ENCODE measurements at regions not wholly inside any gene's neighbourhood (a gene's known extent, or its start where the extent isn't known, plus 50 kb on each side); places are given as distances from the start of the nearest gene placed in this dataset.

- ATAC-seq (peak; percentile 60), DNase-seq (no peak)
- Mint-ChIP-seq H3K27me3 (no peaks in the 10 kb centered on the region), H3K4me1 (peaks cover 4% of the 10 kb centered on the region), H3K27ac (no peak overlapping the region), H3K4me3 (no peak overlapping the region), H3K9me3 (peaks cover 0 to 4% of the 10 kb centered on the region in 2 donors)
Observed at GRCh38 chr3:5298453-5298852, 110.9 kb downstream of the EDEM1 start.

GRCh38 chr3:5299161-5299560, 111.7 kb downstream of the EDEM1 start:
- no peak for DNase-seq
- H3K4me1 Mint-ChIP-seq = peaks cover 4% of the 10 kb centered on the region
- no peaks in the 10 kb centered on the region for H3K27me3 Mint-ChIP-seq
- H3K9me3 Mint-ChIP-seq = peaks cover 0 to 4% of the 10 kb centered on the region in 2 donors
- ATAC-seq = no peak
- H3K4me3 Mint-ChIP-seq = no peak overlapping the region
- no peak overlapping the region for H3K27ac Mint-ChIP-seq

GRCh38 chr3:5300638-5301037, 113.1 kb downstream of the EDEM1 start:
- Mint-ChIP-seq H3K9me3 (peaks cover 0 to 4% of the 10 kb centered on the region in 2 donors), H3K4me1 (peaks cover 9% of the 10 kb centered on the region), H3K27ac (no peak overlapping the region), H3K4me3 (no peak overlapping the region), H3K27me3 (peaks cover 6% of the 10 kb centered on the region)
- no peak for DNase-seq
- no peak for ATAC-seq

GRCh38 chr3:5301651-5302297, 114.3 kb downstream of the EDEM1 start:
- H3K4me3 Mint-ChIP-seq = no peak overlapping the region
- peaks cover 9% of the 10 kb centered on the region for H3K4me1 Mint-ChIP-seq
- no peaks in the 10 kb centered on the region for H3K9me3 Mint-ChIP-seq
- peaks cover 6% of the 10 kb centered on the region for H3K27me3 Mint-ChIP-seq
- no peak overlapping the region for H3K27ac Mint-ChIP-seq
- no peak for DNase-seq
- no peak for ATAC-seq

- DNase-seq (no peak), ATAC-seq (peak; percentile 34)
- Mint-ChIP-seq H3K27me3 (peaks cover 6% of the 10 kb centered on the region), H3K4me1 (peaks cover 9% of the 10 kb centered on the region), H3K27ac (no peak overlapping the region), H3K4me3 (no peak overlapping the region), H3K9me3 (no peaks in the 10 kb centered on the region)
Observed at GRCh38 chr3:5302661-5303060, 115.2 kb downstream of the EDEM1 start.

GRCh38 chr3:5304188-5304587, 116.7 kb downstream of the EDEM1 start:
- H3K4me1 Mint-ChIP-seq = peaks cover 5% of the 10 kb centered on the region
- peaks cover 6% of the 10 kb centered on the region for H3K27me3 Mint-ChIP-seq
- no peak for DNase-seq
- no peak overlapping the region for H3K4me3 Mint-ChIP-seq
- no peaks in the 10 kb centered on the region for H3K9me3 Mint-ChIP-seq
- H3K27ac Mint-ChIP-seq = no peak overlapping the region
- ATAC-seq = no peak

GRCh38 chr3:5304789-5305683, 117.5 kb downstream of the EDEM1 start:
- H3K9me3 Mint-ChIP-seq = no peaks in the 10 kb centered on the region
- no peak overlapping the region for H3K27ac Mint-ChIP-seq
- peaks cover 5% of the 10 kb centered on the region for H3K4me1 Mint-ChIP-seq
- peak; percentile 36 to 38 for DNase-seq
- H3K4me3 Mint-ChIP-seq = no peak overlapping the region
- peak; percentile 74 for ATAC-seq
- peaks cover 6% of the 10 kb centered on the region for H3K27me3 Mint-ChIP-seq

GRCh38 chr3:5305684-5305989, 118.1 kb downstream of the EDEM1 start:
- H3K27ac Mint-ChIP-seq = no peak overlapping the region
- no peaks in the 10 kb centered on the region for H3K9me3 Mint-ChIP-seq
- H3K27me3 Mint-ChIP-seq = peaks cover 6% of the 10 kb centered on the region
- H3K4me3 Mint-ChIP-seq = no peak overlapping the region
- no peak for ATAC-seq
- no peak for DNase-seq
- H3K4me1 Mint-ChIP-seq = peaks cover 5% of the 10 kb centered on the region

- Mint-ChIP-seq H3K27me3 (peaks cover 6% of the 10 kb centered on the region), H3K4me3 (no peak overlapping the region), H3K27ac (no peak overlapping the region), H3K4me1 (peaks cover 5% of the 10 kb centered on the region), H3K9me3 (no peaks in the 10 kb centered on the region)
- DNase-seq (no peak), ATAC-seq (no peak)
Observed at GRCh38 chr3:5309171-5309570, 121.7 kb downstream of the EDEM1 start.

GRCh38 chr3:5309602-5310001, 122.1 kb downstream of the EDEM1 start:
- ATAC-seq (no peak), DNase-seq (no peak)
- H3K27me3 Mint-ChIP-seq = peaks cover 6% of the 10 kb centered on the region
- no peak overlapping the region for H3K27ac Mint-ChIP-seq
- peaks cover 5% of the 10 kb centered on the region for H3K4me1 Mint-ChIP-seq
- no peaks in the 10 kb centered on the region for H3K9me3 Mint-ChIP-seq
- H3K4me3 Mint-ChIP-seq = no peak overlapping the region

GRCh38 chr3:5310509-5310908, 123.0 kb downstream of the EDEM1 start:
- Mint-ChIP-seq H3K4me3 (no peak overlapping the region), H3K9me3 (no peaks in the 10 kb centered on the region), H3K4me1 (peaks cover under 1% of the 10 kb centered on the region), H3K27ac (no peak overlapping the region), H3K27me3 (no peaks in the 10 kb centered on the region)
- no peak for ATAC-seq
- no peak for DNase-seq

GRCh38 chr3:5312290-5312689, 124.8 kb downstream of the EDEM1 start:
- Mint-ChIP-seq H3K9me3 (no peaks in the 10 kb centered on the region), H3K4me1 (no peaks in the 10 kb centered on the region), H3K4me3 (no peak overlapping the region), H3K27me3 (no peaks in the 10 kb centered on the region), H3K27ac (no peak overlapping the region)
- peak; percentile 32 for ATAC-seq
- no peak for DNase-seq

- DNase-seq = no peak
- H3K9me3 Mint-ChIP-seq = no peaks in the 10 kb centered on the region
Observed at GRCh38 chr3:5314897-5315296, 127.4 kb downstream of the EDEM1 start.

GRCh38 chr3:5317557-5317956, 130.1 kb downstream of the EDEM1 start:
- Mint-ChIP-seq H3K4me3 (no peak overlapping the region), H3K4me1 (no peaks in the 10 kb centered on the region), H3K27ac (no peak overlapping the region), H3K9me3 (no peaks in the 10 kb centered on the region), H3K27me3 (peaks cover 8% of the 10 kb centered on the region)
- DNase-seq = no peak
- no peak for ATAC-seq

More at GRCh38 chr3:5314897-5315296, 127.4 kb downstream of the EDEM1 start:
- no peak overlapping the region for H3K27ac Mint-ChIP-seq
- no peaks in the 10 kb centered on the region for H3K4me1 Mint-ChIP-seq
- H3K27me3 Mint-ChIP-seq = peaks cover 8% of the 10 kb centered on the region
- no peak overlapping the region for H3K4me3 Mint-ChIP-seq
- no peak for ATAC-seq

GRCh38 chr3:5319454-5319853, 131.9 kb downstream of the EDEM1 start:
- peaks cover 8% of the 10 kb centered on the region for H3K27me3 Mint-ChIP-seq
- no peak for DNase-seq
- no peak for ATAC-seq
- no peaks in the 10 kb centered on the region for H3K9me3 Mint-ChIP-seq
- no peak overlapping the region for H3K27ac Mint-ChIP-seq
- H3K4me3 Mint-ChIP-seq = no peak overlapping the region
- H3K4me1 Mint-ChIP-seq = no peaks in the 10 kb centered on the region

- ATAC-seq (no peak), DNase-seq (no peak)
- Mint-ChIP-seq H3K9me3 (peaks cover 5 to 9% of the 10 kb centered on the region in 2 donors), H3K4me1 (no peaks in the 10 kb centered on the region), H3K27ac (no peak overlapping the region), H3K4me3 (no peak overlapping the region), H3K27me3 (peaks cover 17% of the 10 kb centered on the region)
Observed at GRCh38 chr3:5321666-5322340, 134.3 kb downstream of the EDEM1 start.
